DND-41 (cell line): ENCODE measurements at regions not wholly inside any gene's neighbourhood (a gene's known extent, or its start where the extent isn't known, plus 50 kb on each side); places are given as distances from the start of the nearest gene placed in this dataset.
"Not testable (repeated sequence)": the region's sequence is repeated elsewhere in the genome, so short reads cannot be mapped to it uniquely, and the experiment has no call there.

ENCODE experiments used
- ATAC-seq: fragments of 200-7000 bp; cut with Tn5 transposase; 3 replicates; pipeline ENCODE4 v1.9.1; 2021; ENCODE audit warnings: low read depth; ENCODE audit not compliant: insufficient read depth
- DNase-seq: peaks from one replicate; pipeline ENCODE4 v3.0.0-alpha.2; 2020
- H2AFZ ChIP-seq: 2 replicates; pipeline ENCODE4 v1.6.0; 2012; ENCODE audit warnings: low read depth, low read length
- H3K27ac ChIP-seq: 2 replicates; pipeline ENCODE4 v1.5.1; 2012; ENCODE audit warnings: low read length, inconsistent platforms
- H3K27me3 ChIP-seq: fragments of 200-600 bp; sonication (generic); 2 replicates; pipeline ENCODE4 v1.6.0; 2012; ENCODE audit warnings: low read length, mild to moderate bottlenecking, inconsistent platforms; ENCODE audit not compliant: insufficient read depth, poor library complexity
- H3K36me3 ChIP-seq: 2 replicates; pipeline ENCODE4 v1.5.1; 2012; ENCODE audit warnings: low read length, inconsistent platforms; ENCODE audit not compliant: insufficient read depth
- H3K4me1 ChIP-seq: 2 replicates; pipeline ENCODE4 v1.5.1; 2012; ENCODE audit warnings: mild to moderate bottlenecking, low read length; ENCODE audit not compliant: insufficient read depth
- H3K4me2 ChIP-seq: 2 replicates; pipeline ENCODE4 v1.6.0; 2012; ENCODE audit warnings: mild to moderate bottlenecking, moderate library complexity, low read length, inconsistent platforms; ENCODE audit not compliant: insufficient read depth
- H3K4me3 ChIP-seq, 2 experiments: fragments of 200-600 bp in 1 of 2; shearing (Covaris generic) in 1 of 2; 2 replicates each; pipeline ENCODE4 v1.5.1; 2012 to 2016; ENCODE audit warnings: inconsistent platforms in 2 of 2, low read length in 2 of 2, mild to moderate bottlenecking in 2 of 2, low read depth in 1 of 2, moderate library complexity in 1 of 2
- H3K79me2 ChIP-seq: 2 replicates; pipeline ENCODE4 v1.6.0; 2012; ENCODE audit warnings: low read length, inconsistent platforms; ENCODE audit not compliant: insufficient read depth
- H3K9ac ChIP-seq: 2 replicates; pipeline ENCODE4 v1.6.0; 2012; ENCODE audit warnings: low read depth, mild to moderate bottlenecking, inconsistent platforms, low read length, moderate library complexity
- H3K9me3 ChIP-seq: 2 replicates; pipeline ENCODE4 v1.5.1; 2012; ENCODE audit warnings: low read length, moderate library complexity, mild to moderate bottlenecking, inconsistent platforms; ENCODE audit not compliant: insufficient read depth, severe bottlenecking
- H4K20me1 ChIP-seq: 2 replicates; pipeline ENCODE4 v1.6.0; 2012; ENCODE audit warnings: low read length; ENCODE audit not compliant: insufficient read depth
- EZH2 ChIP-seq: IDR thresholded peaks from 3 replicates; pipeline ENCODE4 v1.6.1; 2012; ENCODE audit warnings: borderline replicate concordance, low read depth, mild to moderate bottlenecking, moderate library complexity, low read length, inconsistent platforms; ENCODE audit not compliant: severe bottlenecking
- TF ChIP-seq, protein P1 (sequence below): IDR thresholded peaks from 2 replicates; pipeline ENCODE4 v1.5.1; 2012; ENCODE audit warnings: borderline replicate concordance, low read length, moderate library complexity, mild to moderate bottlenecking; ENCODE audit not compliant: poor library complexity, severe bottlenecking; ENCODE audit errors: extremely low read depth

GRCh38 chr15:62254137-62254934 lies 89.3 kb upstream of the C2CD4B start:
- no peak for TF ChIP-seq EZH2
- TF ChIP-seq, protein P1, sequence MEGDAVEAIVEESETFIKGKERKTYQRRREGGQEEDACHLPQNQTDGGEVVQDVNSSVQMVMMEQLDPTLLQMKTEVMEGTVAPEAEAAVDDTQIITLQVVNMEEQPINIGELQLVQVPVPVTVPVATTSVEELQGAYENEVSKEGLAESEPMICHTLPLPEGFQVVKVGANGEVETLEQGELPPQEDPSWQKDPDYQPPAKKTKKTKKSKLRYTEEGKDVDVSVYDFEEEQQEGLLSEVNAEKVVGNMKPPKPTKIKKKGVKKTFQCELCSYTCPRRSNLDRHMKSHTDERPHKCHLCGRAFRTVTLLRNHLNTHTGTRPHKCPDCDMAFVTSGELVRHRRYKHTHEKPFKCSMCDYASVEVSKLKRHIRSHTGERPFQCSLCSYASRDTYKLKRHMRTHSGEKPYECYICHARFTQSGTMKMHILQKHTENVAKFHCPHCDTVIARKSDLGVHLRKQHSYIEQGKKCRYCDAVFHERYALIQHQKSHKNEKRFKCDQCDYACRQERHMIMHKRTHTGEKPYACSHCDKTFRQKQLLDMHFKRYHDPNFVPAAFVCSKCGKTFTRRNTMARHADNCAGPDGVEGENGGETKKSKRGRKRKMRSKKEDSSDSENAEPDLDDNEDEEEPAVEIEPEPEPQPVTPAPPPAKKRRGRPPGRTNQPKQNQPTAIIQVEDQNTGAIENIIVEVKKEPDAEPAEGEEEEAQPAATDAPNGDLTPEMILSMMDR, result peak; percentile 86
- no peak overlapping the region for H3K9ac ChIP-seq
- H3K36me3 ChIP-seq, result no peaks in the 10 kb centered on the region
- H3K79me2 ChIP-seq, result no peaks in the 10 kb centered on the region
- peak overlapping the region; percentile 47; the same call in 1 of the 2 replicates for H2AFZ ChIP-seq
- ATAC-seq (peak; percentile 94), DNase-seq (peak; percentile 84)
- H4K20me1 ChIP-seq, result no peaks in the 10 kb centered on the region
- peak overlapping the region; percentile 66 for H3K27ac ChIP-seq
- H3K4me2 ChIP-seq, result no peak overlapping the region
- H3K9me3 ChIP-seq, result peaks cover under 1% of the 10 kb centered on the region
- H3K4me3 ChIP-seq, result no peak overlapping the region
- no peaks in the 10 kb centered on the region for H3K27me3 ChIP-seq
- H3K4me1 ChIP-seq, result peaks cover 11% of the 10 kb centered on the region

DNA sequence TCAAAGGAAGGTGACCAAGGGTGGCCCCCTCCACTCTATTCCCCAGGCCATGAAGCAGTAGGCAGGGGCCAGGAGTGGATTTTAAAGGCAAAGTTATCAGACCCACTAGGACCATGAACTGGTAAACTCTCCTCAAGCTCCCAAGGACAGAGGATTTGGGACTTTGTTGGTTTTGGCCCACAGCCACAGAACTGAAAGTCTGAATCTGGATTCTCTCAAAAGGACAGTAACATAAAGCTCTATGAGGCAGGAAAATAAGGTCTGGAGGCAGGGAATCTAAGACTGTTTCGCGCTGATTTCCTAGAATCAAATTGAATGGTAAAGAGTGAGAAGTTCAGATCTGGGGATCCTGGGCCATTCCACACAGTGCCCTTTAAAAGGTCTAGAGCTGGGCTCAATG lies 91.3 kb upstream of the C2CD4B start:
- not testable (repeated sequence) for ATAC-seq
- peaks cover 11% of the 10 kb centered on the region for H3K4me1 ChIP-seq

DNA sequence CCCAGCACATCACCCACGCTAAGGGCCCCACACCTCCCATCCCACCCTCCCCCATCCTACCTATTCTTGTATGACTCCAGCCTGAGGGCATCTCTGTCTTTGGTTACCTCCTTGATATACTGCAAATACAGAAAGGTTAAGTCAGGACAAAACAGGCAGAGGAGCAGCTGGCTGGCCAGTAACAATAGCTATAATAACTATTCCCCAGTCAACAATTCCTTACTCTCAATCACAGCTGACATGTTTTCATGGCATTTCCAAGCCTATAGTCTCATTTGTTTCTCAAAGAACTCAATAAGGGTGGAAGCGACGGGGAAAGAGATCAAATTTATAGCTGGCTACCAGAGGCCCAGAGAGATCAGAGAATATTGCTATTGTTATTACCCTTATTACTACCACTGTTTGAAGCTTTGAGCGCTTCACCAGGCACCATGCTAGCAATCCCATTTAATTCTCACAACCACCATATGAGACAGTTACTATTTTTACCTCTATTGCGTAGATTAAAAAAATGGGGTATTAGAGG lies 93.0 kb upstream of the C2CD4B start:
- peaks cover 11% of the 10 kb centered on the region for H3K4me1 ChIP-seq
- peaks cover 30% of the 10 kb centered on the region for H3K9me3 ChIP-seq

More for the DNA sequence above, 91.3 kb upstream of the C2CD4B start:
- H3K36me3 ChIP-seq, H3K4me2 ChIP-seq, H3K9ac ChIP-seq, H3K4me3 ChIP-seq, H3K27me3 ChIP-seq, H3K79me2 ChIP-seq, H2AFZ ChIP-seq, H4K20me1 ChIP-seq, DNase-seq, H3K27ac ChIP-seq: not testable (repeated sequence)
- peaks cover 15% of the 10 kb centered on the region for H3K9me3 ChIP-seq

More for the DNA sequence above, 93.0 kb upstream of the C2CD4B start:
- H2AFZ ChIP-seq, result no peak overlapping the region
- no peak overlapping the region for H3K27ac ChIP-seq
- no peak overlapping the region for H3K4me2 ChIP-seq
- H3K4me3 ChIP-seq, result no peak overlapping the region
- no peaks in the 10 kb centered on the region for H3K79me2 ChIP-seq
- H3K36me3 ChIP-seq, result no peaks in the 10 kb centered on the region
- ATAC-seq (no peak), DNase-seq (no peak)
- no peaks in the 10 kb centered on the region for H4K20me1 ChIP-seq
- H3K27me3 ChIP-seq, result no peaks in the 10 kb centered on the region
- TF ChIP-seq, protein P1, result no peak
- no peak for TF ChIP-seq EZH2
- H3K9ac ChIP-seq, result no peak overlapping the region
